Thyroid gland (tissue), 4 donors: ENCODE measurements at regions not wholly inside any gene's neighbourhood (a gene's known extent, or its start where the extent isn't known, plus 50 kb on each side); places are given as distances from the start of the nearest gene placed in this dataset.

Source experiments
- DNase-seq, 2 donors: peaks; one replicate each; pipeline ENCODE4 v3.0.0-alpha.2; 2019
- H3K27ac ChIP-seq, 3 donors: fragments of 200-600 bp; sonication (generic); 1 replicate in 2 of 3; 2 replicates in 1 of 3; pipeline ENCODE4 v1.5.1; 2016 to 2019; ENCODE audit warnings: mild to moderate bottlenecking in 1 of 3, moderate library complexity in 1 of 3
- H3K27me3 ChIP-seq: fragments of 200-600 bp; sonication (generic); one replicate; pipeline ENCODE4 v1.5.1; 2019
- H3K36me3 ChIP-seq, 2 donors: fragments of 200-600 bp; sonication (generic); one replicate each; pipeline ENCODE4 v1.5.1; 2016 to 2019
- H3K4me1 ChIP-seq, 2 donors: fragments of 200-600 bp; sonication (generic); one replicate each; pipeline ENCODE4 v1.5.1; 2017 to 2019
- H3K4me3 ChIP-seq, 3 donors: fragments of 200-600 bp; sonication (generic); replicated peaks in 1 of 3; 1 replicate in 2 of 3; 2 replicates in 1 of 3; pipeline ENCODE4 v1.5.1; 2016; ENCODE audit warnings: mild to moderate bottlenecking in 1 of 3
- H3K9me3 ChIP-seq: fragments of 200-600 bp; sonication (generic); one replicate; pipeline ENCODE4 v1.5.1; 2017
- CTCF ChIP-seq, 6 experiments: fragments of 200-600 bp in 3 of 6; fragments of 450-650 bp in 3 of 6; sonication (generic) in 3 of 6; IDR thresholded peaks; one replicate each; pipeline ENCODE4 v1.5.1; 2016 to 2019; ENCODE audit warnings: antibody characterized with exemption in 6 of 6, mild to moderate bottlenecking in 2 of 6, inconsistent platforms in 1 of 6, moderate library complexity in 1 of 6
- POLR2A ChIP-seq, 2 donors: fragments of 450-650 bp; IDR thresholded peaks; one replicate each; pipeline ENCODE4 v1.6.1; 2017; ENCODE audit warnings: antibody characterized with exemption in 2 of 2, mild to moderate bottlenecking in 2 of 2, moderate library complexity in 1 of 2
- WGBS, 2 donors: methylation state at CpG; one replicate each; pipeline ENCODE4 v1.1.5; 2017; 5-methylcytosine and 5-hydroxymethylcytosine counted together
- intact Hi-C: fragments of 100-400 bp; cut with DNase I; formaldehyde crosslinking; loops from one replicate; pipeline ENCODE4 v1.15.1; 2023

- no peaks in the 10 kb centered on the region for H3K36me3 ChIP-seq
- no peak for DNase-seq
- H3K27ac ChIP-seq: no peak overlapping the region
- H3K27me3 ChIP-seq: no peaks in the 10 kb centered on the region
- intact Hi-C loops: no loop called here
- no peaks in the 10 kb centered on the region for H3K4me1 ChIP-seq
- no peaks in the 10 kb centered on the region for H3K9me3 ChIP-seq
- H3K4me3 ChIP-seq: no peak overlapping the region
- TF ChIP-seq POLR2A (IDR thresholded peaks at IDR 0.05) (no peak), CTCF (IDR thresholded peaks at IDR 0.05) (no peak)
- WGBS, 2 donors: 84% methylated on average over 11 of the region's 11 CpGs
Observed at GRCh38 chr9:90306158-90306557, 336.5 kb downstream of the DIRAS2 start.

- Histone ChIP-seq H3K9me3 (no peaks in the 10 kb centered on the region), H3K36me3 (no peaks in the 10 kb centered on the region), H3K4me1 (no peaks in the 10 kb centered on the region), H3K27ac (no peak overlapping the region), H3K4me3 (no peak overlapping the region), H3K27me3 (no peaks in the 10 kb centered on the region)
- DNase-seq: no peak
- intact Hi-C loops: no loop called here
- WGBS, 2 donors: 69 to 74% methylated on average over 4 of the region's 4 CpGs
- TF ChIP-seq POLR2A (IDR thresholded peaks at IDR 0.05) (no peak), CTCF (IDR thresholded peaks at IDR 0.05) (no peak)
Observed at GRCh38 chr9:90307167-90307833, 335.3 kb downstream of the DIRAS2 start.

DNA sequence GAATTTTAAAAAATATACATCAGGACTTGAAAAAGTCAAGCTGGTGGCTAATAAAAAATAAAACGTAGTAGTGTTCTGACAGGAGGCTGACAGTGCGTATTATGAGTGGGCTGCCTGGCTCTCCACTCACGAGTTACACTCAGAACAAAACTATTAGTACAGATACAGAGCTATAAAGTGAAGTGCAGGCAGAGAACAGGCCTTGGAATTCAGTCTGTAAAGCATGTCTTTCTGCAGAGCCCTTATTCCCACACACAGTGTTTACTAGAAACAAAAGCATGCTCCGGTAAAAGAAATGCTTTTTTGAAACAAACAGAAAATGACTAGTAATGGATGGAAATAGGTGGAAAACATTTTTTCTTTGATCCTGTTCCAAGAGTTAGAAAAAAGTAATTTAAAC lies 334.7 kb downstream of the DIRAS2 start:
- Histone ChIP-seq H3K4me3 (no peak overlapping the region), H3K4me1 (no peaks in the 10 kb centered on the region), H3K27me3 (no peaks in the 10 kb centered on the region), H3K27ac (no peak overlapping the region), H3K36me3 (no peaks in the 10 kb centered on the region), H3K9me3 (no peaks in the 10 kb centered on the region)
- intact Hi-C loops: no loop called here
- no peak for DNase-seq
- TF ChIP-seq CTCF (IDR thresholded peaks at IDR 0.05) (no peak), POLR2A (IDR thresholded peaks at IDR 0.05) (no peak)
- 71 to 76% methylated on average over 4 of the region's 4 CpGs for WGBS, 2 donors

- DNase-seq: no peak
- intact Hi-C loops: no loop called here
- TF ChIP-seq POLR2A (IDR thresholded peaks at IDR 0.05) (no peak), CTCF (IDR thresholded peaks at IDR 0.05) (no peak)
- H3K9me3 ChIP-seq: no peaks in the 10 kb centered on the region
- 82 to 83% methylated on average over 4 of the region's 4 CpGs for WGBS, 2 donors
- no peaks in the 10 kb centered on the region for H3K27me3 ChIP-seq
- no peaks in the 10 kb centered on the region for H3K36me3 ChIP-seq
- H3K27ac ChIP-seq: no peak overlapping the region
- H3K4me3 ChIP-seq: no peak overlapping the region
- H3K4me1 ChIP-seq: no peaks in the 10 kb centered on the region
Observed at GRCh38 chr9:90308691-90309090, 333.9 kb downstream of the DIRAS2 start.

GRCh38 chr9:90309809-90310520 lies 332.7 kb downstream of the DIRAS2 start:
- Histone ChIP-seq H3K27ac (no peak overlapping the region), H3K36me3 (no peaks in the 10 kb centered on the region), H3K27me3 (no peaks in the 10 kb centered on the region), H3K4me3 (no peak overlapping the region), H3K4me1 (no peaks in the 10 kb centered on the region), H3K9me3 (no peaks in the 10 kb centered on the region)
- intact Hi-C loops: no loop called here
- no peak for DNase-seq
- 91% methylated on average over 7 of the region's 7 CpGs for WGBS, 2 donors
- TF ChIP-seq POLR2A (IDR thresholded peaks at IDR 0.05): no peak
- no peak for TF ChIP-seq CTCF (IDR thresholded peaks at IDR 0.05)
